ENCODE measurements at regions not wholly inside any gene's neighbourhood (a gene's known extent, or its start where the extent isn't known, plus 50 kb on each side); places are given as distances from the start of the nearest gene placed in this dataset.

DNA sequence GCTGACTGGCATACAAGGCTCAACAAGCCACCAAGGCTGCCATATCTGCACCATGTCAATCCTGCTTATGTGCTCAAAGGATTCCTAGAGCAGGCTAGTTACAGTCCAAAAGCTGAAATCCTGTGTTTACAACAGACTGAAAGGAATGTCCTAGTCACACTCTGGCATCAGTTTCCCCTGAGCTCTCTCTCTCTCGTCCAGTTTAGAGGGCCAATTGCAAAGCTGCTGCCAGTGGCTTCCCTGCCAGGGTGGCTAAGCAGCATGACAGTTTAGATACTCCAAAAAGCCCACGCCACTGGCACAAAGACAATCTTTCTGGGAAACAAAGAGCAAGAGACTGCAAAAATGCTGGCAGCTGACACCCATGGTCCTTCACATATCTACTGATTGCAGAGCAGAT is 392.1 kb downstream of the RPS29 start:
- H3K4me3 ChIP-seq (ENCODE audit: low read depth, low read length): no peak overlapping the region
- TF ChIP-seq, protein P1, sequence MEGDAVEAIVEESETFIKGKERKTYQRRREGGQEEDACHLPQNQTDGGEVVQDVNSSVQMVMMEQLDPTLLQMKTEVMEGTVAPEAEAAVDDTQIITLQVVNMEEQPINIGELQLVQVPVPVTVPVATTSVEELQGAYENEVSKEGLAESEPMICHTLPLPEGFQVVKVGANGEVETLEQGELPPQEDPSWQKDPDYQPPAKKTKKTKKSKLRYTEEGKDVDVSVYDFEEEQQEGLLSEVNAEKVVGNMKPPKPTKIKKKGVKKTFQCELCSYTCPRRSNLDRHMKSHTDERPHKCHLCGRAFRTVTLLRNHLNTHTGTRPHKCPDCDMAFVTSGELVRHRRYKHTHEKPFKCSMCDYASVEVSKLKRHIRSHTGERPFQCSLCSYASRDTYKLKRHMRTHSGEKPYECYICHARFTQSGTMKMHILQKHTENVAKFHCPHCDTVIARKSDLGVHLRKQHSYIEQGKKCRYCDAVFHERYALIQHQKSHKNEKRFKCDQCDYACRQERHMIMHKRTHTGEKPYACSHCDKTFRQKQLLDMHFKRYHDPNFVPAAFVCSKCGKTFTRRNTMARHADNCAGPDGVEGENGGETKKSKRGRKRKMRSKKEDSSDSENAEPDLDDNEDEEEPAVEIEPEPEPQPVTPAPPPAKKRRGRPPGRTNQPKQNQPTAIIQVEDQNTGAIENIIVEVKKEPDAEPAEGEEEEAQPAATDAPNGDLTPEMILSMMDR (IDR thresholded peaks at IDR 0.05; ENCODE audit: low read depth, low read length): no peak

DNA sequence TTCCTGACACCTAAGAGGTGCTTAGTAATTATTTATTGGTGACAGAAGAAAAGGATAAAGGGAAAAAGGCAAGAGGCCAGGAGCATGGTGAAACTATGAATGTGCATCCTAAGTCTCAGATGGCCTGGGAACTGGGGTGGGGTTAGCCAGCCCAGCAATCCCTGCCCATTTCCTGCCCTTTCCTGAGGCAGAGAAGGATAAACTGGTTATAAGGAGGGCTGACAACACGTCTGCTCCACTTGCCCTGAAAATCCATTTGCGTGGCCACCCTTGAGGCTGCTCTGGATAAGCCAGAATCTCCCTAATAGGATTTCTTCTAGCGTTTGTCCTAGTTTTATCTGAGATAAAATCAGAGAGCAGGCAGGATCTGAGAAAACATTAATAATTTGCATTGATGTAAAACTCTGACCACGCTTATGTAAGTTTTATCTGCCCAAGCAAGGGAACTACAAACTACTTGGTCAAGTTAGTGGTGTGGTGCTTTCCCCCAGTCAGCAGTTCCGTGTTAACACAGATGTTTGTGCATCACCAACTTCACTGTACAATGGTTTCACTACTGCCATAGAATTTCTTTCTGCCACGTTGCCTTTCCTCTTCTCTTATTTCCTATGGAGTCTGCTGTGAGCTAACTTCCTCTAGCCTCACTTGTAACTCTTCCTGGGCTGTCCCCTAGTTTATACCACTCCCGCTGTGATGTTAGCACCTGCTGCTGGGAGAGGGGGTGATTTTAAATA is 392.7 kb downstream of the RPS29 start:
- no peak overlapping the region for H3K4me3 ChIP-seq (ENCODE audit: low read depth, low read length)
- TF ChIP-seq, protein P1 (IDR thresholded peaks at IDR 0.05; ENCODE audit: low read depth, low read length): no peak

DNA sequence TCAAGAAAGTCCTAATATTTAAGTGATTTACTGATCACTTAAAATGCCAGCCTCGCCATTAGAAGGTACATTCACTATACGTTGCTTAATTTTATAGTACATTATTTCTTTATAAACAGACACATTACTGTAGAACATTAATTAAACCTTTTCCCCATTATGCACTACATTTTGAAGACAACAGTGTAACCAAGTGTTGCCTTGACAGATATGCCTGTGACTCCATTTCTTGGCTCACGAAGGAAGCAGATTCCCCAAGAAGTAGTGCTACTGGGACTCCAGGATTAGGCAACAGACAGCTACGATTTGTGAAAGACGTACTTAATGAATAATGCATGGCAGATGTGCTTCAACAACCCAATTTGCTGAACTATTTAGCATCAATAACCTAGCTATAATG is 394.8 kb downstream of the RPS29 start:
- TF ChIP-seq, protein P1 (IDR thresholded peaks at IDR 0.05; ENCODE audit: low read depth, low read length): no peak
- no peak overlapping the region for H3K4me3 ChIP-seq (ENCODE audit: low read depth, low read length)

DNA sequence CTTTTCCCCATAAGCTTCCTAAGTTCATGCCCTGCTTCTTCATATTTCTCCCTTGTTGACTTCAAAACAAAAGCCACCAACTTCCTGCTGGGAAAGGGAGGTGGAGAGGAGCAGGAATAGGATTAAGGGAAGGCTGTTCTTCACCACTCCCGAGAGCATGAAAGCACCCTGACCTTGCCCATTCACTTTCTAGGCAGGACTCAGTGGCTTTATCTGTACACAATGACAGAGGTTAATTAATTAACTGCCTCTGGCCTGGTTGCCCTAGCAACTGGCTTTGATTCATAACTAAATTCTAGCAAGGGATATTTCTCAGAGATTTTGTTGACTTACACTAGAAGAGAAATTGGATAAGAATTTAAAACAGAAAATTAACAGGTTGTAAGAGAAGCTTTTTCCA is 396.8 kb downstream of the RPS29 start:
- TF ChIP-seq, protein P1 (IDR thresholded peaks at IDR 0.05; ENCODE audit: low read depth, low read length): no peak
- H3K4me3 ChIP-seq (ENCODE audit: low read depth, low read length): no peak overlapping the region

DNA sequence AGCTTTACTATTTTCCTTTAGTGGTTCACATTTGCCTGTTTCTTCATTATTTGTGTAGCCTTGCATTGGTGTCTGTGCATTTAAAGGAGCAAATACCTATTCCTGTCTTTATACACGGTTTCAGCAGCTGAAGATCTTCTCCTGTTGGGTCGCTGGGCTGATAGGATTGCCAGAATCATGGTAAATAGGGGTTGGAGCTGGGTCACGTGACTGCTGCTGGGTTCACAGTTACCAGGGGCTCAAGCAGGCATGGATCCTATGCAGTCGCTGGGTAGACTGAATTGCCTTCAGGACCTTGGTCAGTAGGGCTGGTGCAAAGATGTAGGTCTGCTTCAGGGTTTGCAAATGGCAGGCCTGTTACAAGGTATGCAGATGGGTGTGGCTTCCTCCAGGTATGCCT is 398.4 kb downstream of the RPS29 start:
- H3K4me3 ChIP-seq (ENCODE audit: low read depth, low read length): no peak overlapping the region
- TF ChIP-seq, protein P1 (IDR thresholded peaks at IDR 0.05; ENCODE audit: low read depth, low read length): no peak

DNA sequence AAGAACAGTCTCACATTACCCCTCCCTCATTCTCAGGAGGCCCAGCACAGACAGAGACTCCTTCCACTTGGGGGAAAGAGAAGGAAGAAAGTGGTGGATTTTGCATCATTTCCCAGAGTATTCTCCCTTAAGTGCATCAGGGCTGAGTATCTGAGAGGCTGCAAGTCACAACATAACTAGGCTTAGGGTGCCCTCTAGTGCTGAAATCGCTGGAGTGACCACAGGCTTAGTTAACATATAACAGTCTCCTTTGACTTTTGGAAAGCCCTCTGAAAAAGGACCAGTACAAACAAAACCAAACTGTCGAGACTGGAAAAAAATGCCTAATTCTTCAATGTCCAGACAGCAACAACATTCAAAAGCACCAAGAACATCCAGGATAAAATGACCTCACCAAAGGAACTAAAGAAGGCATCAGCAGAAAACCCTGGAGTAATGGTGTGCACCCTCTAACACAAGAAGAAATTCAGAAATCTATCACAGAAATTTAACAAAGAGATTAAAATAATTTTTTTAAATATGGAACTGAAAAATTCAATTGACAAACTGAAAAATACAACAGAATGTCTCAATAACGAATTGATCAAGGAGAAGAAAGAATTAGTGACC is 412.3 kb downstream of the RPS29 start:
- TF ChIP-seq, protein P1 (IDR thresholded peaks at IDR 0.05; ENCODE audit: low read depth, low read length): peak; percentile 64
- no peak overlapping the region for H3K4me3 ChIP-seq (ENCODE audit: low read depth, low read length)

DNA sequence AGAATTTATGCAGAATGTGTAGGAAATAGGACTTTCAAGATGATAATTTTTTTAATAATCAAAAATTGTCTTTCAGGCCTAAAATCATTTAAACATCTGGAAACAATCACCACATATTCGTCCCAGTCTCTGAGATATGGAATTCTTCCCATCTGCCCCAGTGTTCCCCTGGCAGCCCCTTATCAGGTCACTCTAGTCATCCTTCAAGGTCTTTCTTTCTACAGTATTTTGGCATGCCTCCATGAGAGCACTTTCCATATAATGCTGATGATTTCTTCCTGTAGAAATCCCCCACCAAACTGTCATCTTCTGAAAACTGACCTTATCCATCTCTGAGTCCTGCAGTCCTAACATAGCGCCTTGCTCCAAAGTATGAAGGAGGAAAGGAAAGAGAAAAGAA is 422.1 kb downstream of the RPS29 start:
- TF ChIP-seq, protein P1 (IDR thresholded peaks at IDR 0.05; ENCODE audit: low read depth, low read length): no peak
- no peak overlapping the region for H3K4me3 ChIP-seq (ENCODE audit: low read depth, low read length)
